IMR-90 (cell line): ENCODE measurements at regions not wholly inside any gene's neighbourhood (a gene's known extent, or its start where the extent isn't known, plus 50 kb on each side); places are given as distances from the start of the nearest gene placed in this dataset.

Experiments used
- ATAC-seq: fragments of 200-7000 bp; cut with Tn5 transposase; 2 replicates; pipeline ENCODE4 v1.9.1; 2020; ENCODE audit warnings: low read depth, mild to moderate bottlenecking, moderate library complexity
- BruUV-seq: library from RNA; stranded (reverse); fragments of 400-500 nt; replicated peaks from 2 replicates; lab custom pipeline; 2021; lab: Mats Ljungman, UMichigan
- CTCF ChIA-PET: fragments of 300-600 bp; formaldehyde crosslinking; extraction: SDS; loops from one replicate; lab custom pipeline; 2021; ENCODE audit warnings: antibody characterized with exemption; lab: Yijun Ruan, JAX
- POLR2A ChIA-PET: fragments of 300-600 bp; sonication (Branson Sonifier 250); formaldehyde crosslinking; loops from one replicate; lab custom pipeline; 2022; ENCODE audit warnings: antibody characterized with exemption; ENCODE audit not compliant: unreplicated experiment; lab: Charles Lee
- DNase-seq: peaks from one replicate; pipeline ENCODE4 v3.0.0; 2013
- H2AFZ ChIP-seq: replicated peaks from 2 replicates; pipeline ENCODE3; 2013; ENCODE audit warnings: low read length, mild to moderate bottlenecking; ENCODE audit not compliant: poor library complexity
- H2AK5ac ChIP-seq: 2 replicates; pipeline ENCODE4 v1.6.1; 2013; ENCODE audit warnings: low read depth, low read length, inconsistent platforms
- H2AK9ac ChIP-seq: replicated peaks from 2 replicates; pipeline ENCODE3; 2013; ENCODE audit warnings: mild to moderate bottlenecking, low read depth, low read length, moderate library complexity; ENCODE audit not compliant: poor library complexity
- H2BK120ac ChIP-seq: 2 replicates; pipeline ENCODE4 v1.6.1; 2013; ENCODE audit warnings: low read depth, low read length, inconsistent platforms
- H2BK15ac ChIP-seq: 3 replicates; pipeline ENCODE4 v1.6.1; 2013; ENCODE audit warnings: low read depth, low read length, inconsistent platforms
- H2BK20ac ChIP-seq: 2 replicates; pipeline ENCODE4 v1.6.1; 2013; ENCODE audit warnings: low read depth, mild to moderate bottlenecking, inconsistent platforms, low read length, moderate library complexity
- H2BK5ac ChIP-seq: 2 replicates; pipeline ENCODE4 v1.6.1; 2013; ENCODE audit warnings: mild to moderate bottlenecking, low read depth, low read length, inconsistent platforms; ENCODE audit not compliant: poor library complexity, severe bottlenecking
- H3K14ac ChIP-seq: replicated peaks from 2 replicates; pipeline ENCODE4 v1.6.1; 2013; ENCODE audit warnings: low read depth, low read length, inconsistent platforms
- H3K18ac ChIP-seq: 2 replicates; pipeline ENCODE4 v1.6.1; 2013; ENCODE audit warnings: low read depth, low read length, control low read depth
- H3K23ac ChIP-seq: 2 replicates; pipeline ENCODE4 v1.6.1; 2013; ENCODE audit warnings: low read depth, low read length, inconsistent platforms
- H3K27ac ChIP-seq: 2 replicates; pipeline ENCODE4 v1.5.1; 2013; ENCODE audit warnings: mild to moderate bottlenecking, control low read depth, low read length; ENCODE audit not compliant: insufficient read depth
- H3K27me3 ChIP-seq: 2 replicates; pipeline ENCODE4 v1.6.1; 2013; ENCODE audit warnings: low read length; ENCODE audit not compliant: control insufficient read depth, insufficient read depth
- H3K36me3 ChIP-seq: 2 replicates; pipeline ENCODE4 v1.6.1; 2013; ENCODE audit warnings: low read length, mixed read lengths; ENCODE audit not compliant: control insufficient read depth, insufficient read depth
- H3K4ac ChIP-seq: 2 replicates; pipeline ENCODE4 v1.6.1; 2013; ENCODE audit warnings: low read depth, low read length, inconsistent platforms
- H3K4me1 ChIP-seq: 2 replicates; pipeline ENCODE4 v1.6.1; 2013; ENCODE audit warnings: low read length, mixed read lengths; ENCODE audit not compliant: control insufficient read depth, insufficient read depth
- H3K4me2 ChIP-seq: 2 replicates; pipeline ENCODE4 v1.6.1; 2013; ENCODE audit warnings: low read depth, mild to moderate bottlenecking, control low read depth, low read length, moderate library complexity
- H3K4me3 ChIP-seq: 2 replicates; pipeline ENCODE4 v1.5.1; 2013; ENCODE audit warnings: low read depth, mild to moderate bottlenecking, control low read depth, low read length, moderate library complexity; ENCODE audit not compliant: insufficient read depth
- H3K56ac ChIP-seq: 2 replicates; pipeline ENCODE4 v1.6.1; 2013; ENCODE audit warnings: low read length, inconsistent platforms; ENCODE audit not compliant: insufficient read depth; ENCODE audit errors: extremely low read depth
- H3K79me1 ChIP-seq, 2 experiments: 2 replicates each; pipeline ENCODE4 v1.6.1; 2013; ENCODE audit warnings: low read length in 2 of 2, inconsistent platforms in 1 of 2, low read depth in 1 of 2
- H3K9ac ChIP-seq: 2 replicates; pipeline ENCODE4 v1.6.1; 2013; ENCODE audit warnings: low read depth, low read length, control low read depth
- H3K9me1 ChIP-seq: 2 replicates; pipeline ENCODE4 v1.6.1; 2013; ENCODE audit warnings: low read length, inconsistent platforms; ENCODE audit not compliant: insufficient read depth
- H3K9me3 ChIP-seq: 2 replicates; pipeline ENCODE4 v1.6.1; 2013; ENCODE audit warnings: low read length; ENCODE audit not compliant: control insufficient read depth, insufficient read depth
- H4K20me1 ChIP-seq: 2 replicates; pipeline ENCODE4 v1.6.1; 2013; ENCODE audit warnings: low read length, inconsistent platforms; ENCODE audit not compliant: insufficient read depth
- H4K5ac ChIP-seq: 2 replicates; pipeline ENCODE4 v1.6.1; 2013; ENCODE audit warnings: mild to moderate bottlenecking, low read depth, low read length, control low read depth
- H4K8ac ChIP-seq, 2 experiments: 2 replicates each; pipeline ENCODE4 v1.6.1; 2013; ENCODE audit warnings: low read depth in 2 of 2, low read length in 2 of 2, control low read depth in 1 of 2, inconsistent platforms in 1 of 2
- H4K91ac ChIP-seq: 2 replicates; pipeline ENCODE4 v1.6.1; 2013; ENCODE audit warnings: low read depth, low read length, inconsistent platforms; ENCODE audit not compliant: insufficient read depth
- BHLHE40 ChIP-seq: fragments of 150-350 bp; IDR thresholded peaks from 2 replicates; pipeline ENCODE4 v1.6.1; 2016; ENCODE audit warnings: mild to moderate bottlenecking, low read depth, low read length
- CEBPB ChIP-seq: IDR thresholded peaks from 2 replicates; pipeline ENCODE4 v1.6.1; 2012; ENCODE audit warnings: low read depth, low read length, improper control_type of control experiment
- CHD1 ChIP-seq: IDR thresholded peaks from 2 replicates; pipeline ENCODE4 v1.6.1; 2012; ENCODE audit warnings: low read depth, low read length, improper control_type of control experiment
- FOS ChIP-seq: fragments of 150-350 bp; IDR thresholded peaks from 2 replicates; pipeline ENCODE4 v1.6.1; 2016; ENCODE audit warnings: low read depth, low read length
- MAFK ChIP-seq: IDR thresholded peaks from 2 replicates; pipeline ENCODE4 v1.6.1; 2012; ENCODE audit warnings: low read depth, low read length, improper control_type of control experiment
- MAZ ChIP-seq: IDR thresholded peaks from 2 replicates; pipeline ENCODE4 v1.6.1; 2012; ENCODE audit warnings: low read depth, mild to moderate bottlenecking, low read length, improper control_type of control experiment, moderate library complexity, borderline replicate concordance
- MXI1 ChIP-seq: IDR thresholded peaks from 2 replicates; pipeline ENCODE4 v1.6.1; 2012; ENCODE audit warnings: low read depth, mild to moderate bottlenecking, low read length, moderate library complexity, borderline replicate concordance
- NFE2L2 ChIP-seq: fragments of 150-350 bp; IDR thresholded peaks from 2 replicates; pipeline ENCODE4 v1.6.1; 2016; ENCODE audit warnings: low read depth, mild to moderate bottlenecking, low read length
- POLR2A ChIP-seq: IDR thresholded peaks from 2 replicates; pipeline ENCODE4 v1.6.1; 2012; ENCODE audit warnings: mild to moderate bottlenecking, low read depth, low read length
- RAD21 ChIP-seq: IDR thresholded peaks from 2 replicates; pipeline ENCODE4 v1.6.1; 2012; ENCODE audit warnings: low read length, improper control_type of control experiment
- RCOR1 ChIP-seq: IDR thresholded peaks from 2 replicates; pipeline ENCODE4 v1.6.1; 2012; ENCODE audit warnings: mild to moderate bottlenecking, low read length, improper control_type of control experiment; ENCODE audit not compliant: insufficient replicate concordance
- RFX5 ChIP-seq: IDR thresholded peaks from 2 replicates; pipeline ENCODE4 v1.8.0; 2012; ENCODE audit warnings: low read depth, mild to moderate bottlenecking, low read length, moderate library complexity
- WGBS, 2 experiments: methylation state at CpG; one replicate each; pipeline versions ENCODE4 v1.1.5 to v1.1.7; 2013; ENCODE audit warnings: missing lambda C conversion rate in 2 of 2; ENCODE audit not compliant: insufficient read length in 1 of 2; ENCODE audit errors: extremely low coverage in 2 of 2; 5-methylcytosine and 5-hydroxymethylcytosine counted together
- dilution Hi-C: fragments of 300-500 bp; cut with HindIII; formaldehyde crosslinking; loops from one replicate; pipeline ENCODE4 v1.14.3; 2018; ENCODE audit warnings: low sequenced_read_pairs; ENCODE audit not compliant: unreplicated experiment
- in situ Hi-C: fragments of 300-500 bp; cut with MboI; formaldehyde crosslinking; loops from 3 replicates; pipeline ENCODE4 v1.14.3; 2019; ENCODE audit warnings: low sequenced_read_pairs, inconsistent platforms, mixed read lengths
- intact Hi-C: fragments of 100-400 bp; cut with micrococcal nuclease; formaldehyde crosslinking; loops from 2 replicates; pipeline ENCODE4 v1.10.0; 2022
- TF ChIP-seq, protein P1 (sequence below): fragments of 150-350 bp; IDR thresholded peaks from 2 replicates; pipeline ENCODE4 v1.6.1; 2016; ENCODE audit warnings: low read depth, mild to moderate bottlenecking, low read length, moderate library complexity, borderline replicate concordance
- TF ChIP-seq, protein P2 (sequence below): fragments of 150-350 bp; IDR thresholded peaks from 2 replicates; pipeline ENCODE4 v1.6.1; 2017; ENCODE audit warnings: mild to moderate bottlenecking, antibody characterized with exemption, low read length, low read depth
- TF ChIP-seq, protein P3 (sequence below): conservative IDR thresholded peaks from 2 replicates; pipeline ENCODE4 v1.5.1; 2012; ENCODE audit warnings: mild to moderate bottlenecking, low read depth, low read length, improper control_type of control experiment

DNA sequence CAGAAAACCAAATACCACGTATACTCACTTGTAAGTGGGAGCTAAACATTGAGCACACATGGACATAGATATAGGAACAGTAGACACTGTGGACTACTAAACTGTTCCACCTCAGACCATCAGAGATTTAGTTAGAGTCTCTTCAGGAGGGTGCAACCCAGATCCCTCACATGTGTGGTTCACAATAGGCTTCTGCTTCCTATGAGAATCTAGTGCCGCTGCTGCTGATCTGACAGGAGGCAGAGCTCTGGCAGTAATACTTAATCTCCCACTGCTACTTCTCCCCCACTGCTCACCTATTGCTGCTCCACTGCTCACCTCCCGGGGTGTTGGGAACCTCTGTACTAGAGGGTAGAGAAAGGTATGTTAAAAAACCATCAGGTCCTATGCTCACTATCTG, 533.3 kb downstream of the NSUN3 start:
- H3K27ac ChIP-seq = no peak overlapping the region
- H4K8ac ChIP-seq = no peak overlapping the region
- no peak overlapping the region for H2BK5ac ChIP-seq
- H3K27me3 ChIP-seq = no peaks in the 10 kb centered on the region
- no peak overlapping the region for H2AK5ac ChIP-seq
- no peak overlapping the region for H2BK20ac ChIP-seq
- no peaks in the 10 kb centered on the region for H3K9me1 ChIP-seq
- H2AK9ac ChIP-seq = no peak overlapping the region
- no peaks in the 10 kb centered on the region for H3K9me3 ChIP-seq
- H2AFZ ChIP-seq = no peak overlapping the region
- in situ Hi-C loops = no loop called here
- no peak overlapping the region for H4K91ac ChIP-seq
- dilution Hi-C loops = no loop called here
- DNase-seq = no peak
- no peak overlapping the region for H3K4ac ChIP-seq
- no peak overlapping the region for H2BK120ac ChIP-seq
- ChIA-PET CTCF (no interaction called here), POLR2A (no interaction called here)
- H3K18ac ChIP-seq = no peak overlapping the region
- H3K23ac ChIP-seq = no peak overlapping the region
- intact Hi-C loops = no loop called here
- no peak overlapping the region for H4K5ac ChIP-seq
- no peak overlapping the region for H3K4me3 ChIP-seq
- H4K20me1 ChIP-seq = no peaks in the 10 kb centered on the region
- H3K14ac ChIP-seq = no peak overlapping the region
- no CpG with 5 or more reads among the region's 3 CpGs for WGBS, 2 experiments
- H2BK15ac ChIP-seq = no peak overlapping the region
- H3K4me1 ChIP-seq = no peaks in the 10 kb centered on the region
- no peak for TF ChIP-seq MAZ
- TF ChIP-seq NFE2L2 = no peak
- TF ChIP-seq CEBPB = no peak
- no peak for TF ChIP-seq RAD21
- TF ChIP-seq RFX5 = no peak
- TF ChIP-seq, protein P1, sequence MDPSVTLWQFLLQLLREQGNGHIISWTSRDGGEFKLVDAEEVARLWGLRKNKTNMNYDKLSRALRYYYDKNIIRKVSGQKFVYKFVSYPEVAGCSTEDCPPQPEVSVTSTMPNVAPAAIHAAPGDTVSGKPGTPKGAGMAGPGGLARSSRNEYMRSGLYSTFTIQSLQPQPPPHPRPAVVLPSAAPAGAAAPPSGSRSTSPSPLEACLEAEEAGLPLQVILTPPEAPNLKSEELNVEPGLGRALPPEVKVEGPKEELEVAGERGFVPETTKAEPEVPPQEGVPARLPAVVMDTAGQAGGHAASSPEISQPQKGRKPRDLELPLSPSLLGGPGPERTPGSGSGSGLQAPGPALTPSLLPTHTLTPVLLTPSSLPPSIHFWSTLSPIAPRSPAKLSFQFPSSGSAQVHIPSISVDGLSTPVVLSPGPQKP = no peak
- TF ChIP-seq MAFK = no peak
- no peak for TF ChIP-seq FOS
- TF ChIP-seq CHD1 = no peak
- no peak for TF ChIP-seq POLR2A
- TF ChIP-seq BHLHE40 = no peak
- TF ChIP-seq, protein P2, sequence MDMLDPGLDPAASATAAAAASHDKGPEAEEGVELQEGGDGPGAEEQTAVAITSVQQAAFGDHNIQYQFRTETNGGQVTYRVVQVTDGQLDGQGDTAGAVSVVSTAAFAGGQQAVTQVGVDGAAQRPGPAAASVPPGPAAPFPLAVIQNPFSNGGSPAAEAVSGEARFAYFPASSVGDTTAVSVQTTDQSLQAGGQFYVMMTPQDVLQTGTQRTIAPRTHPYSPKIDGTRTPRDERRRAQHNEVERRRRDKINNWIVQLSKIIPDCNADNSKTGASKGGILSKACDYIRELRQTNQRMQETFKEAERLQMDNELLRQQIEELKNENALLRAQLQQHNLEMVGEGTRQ = no peak
- TF ChIP-seq, protein P3, sequence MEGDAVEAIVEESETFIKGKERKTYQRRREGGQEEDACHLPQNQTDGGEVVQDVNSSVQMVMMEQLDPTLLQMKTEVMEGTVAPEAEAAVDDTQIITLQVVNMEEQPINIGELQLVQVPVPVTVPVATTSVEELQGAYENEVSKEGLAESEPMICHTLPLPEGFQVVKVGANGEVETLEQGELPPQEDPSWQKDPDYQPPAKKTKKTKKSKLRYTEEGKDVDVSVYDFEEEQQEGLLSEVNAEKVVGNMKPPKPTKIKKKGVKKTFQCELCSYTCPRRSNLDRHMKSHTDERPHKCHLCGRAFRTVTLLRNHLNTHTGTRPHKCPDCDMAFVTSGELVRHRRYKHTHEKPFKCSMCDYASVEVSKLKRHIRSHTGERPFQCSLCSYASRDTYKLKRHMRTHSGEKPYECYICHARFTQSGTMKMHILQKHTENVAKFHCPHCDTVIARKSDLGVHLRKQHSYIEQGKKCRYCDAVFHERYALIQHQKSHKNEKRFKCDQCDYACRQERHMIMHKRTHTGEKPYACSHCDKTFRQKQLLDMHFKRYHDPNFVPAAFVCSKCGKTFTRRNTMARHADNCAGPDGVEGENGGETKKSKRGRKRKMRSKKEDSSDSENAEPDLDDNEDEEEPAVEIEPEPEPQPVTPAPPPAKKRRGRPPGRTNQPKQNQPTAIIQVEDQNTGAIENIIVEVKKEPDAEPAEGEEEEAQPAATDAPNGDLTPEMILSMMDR = no peak
- no peak for TF ChIP-seq MXI1
- TF ChIP-seq RCOR1 = no peak
- no peak overlapping the region for H3K4me2 ChIP-seq
- H3K36me3 ChIP-seq = no peaks in the 10 kb centered on the region
- ATAC-seq = no peak
- no peak overlapping the region for H3K56ac ChIP-seq
- H3K9ac ChIP-seq = no peak overlapping the region
- BruUV-seq = no TSS peak
- H3K79me1 ChIP-seq = no peaks in the 10 kb centered on the region
